HS-5 (cell line): ENCODE measurements at regions not wholly inside any gene's neighbourhood (a gene's known extent, or its start where the extent isn't known, plus 50 kb on each side); places are given as distances from the start of the nearest gene placed in this dataset.
A peak's percentile ranks its signal among the peaks of the same experiment; 100 is the strongest.
"Not testable (repeated sequence)": the region's sequence is repeated elsewhere in the genome, so short reads cannot be mapped to it uniquely, and the experiment has no call there.

Experiments used
- DNase-seq: peaks from one replicate; pipeline ENCODE4 v3.0.0-alpha.2; 2012; ENCODE audit warnings: low read depth

DNA sequence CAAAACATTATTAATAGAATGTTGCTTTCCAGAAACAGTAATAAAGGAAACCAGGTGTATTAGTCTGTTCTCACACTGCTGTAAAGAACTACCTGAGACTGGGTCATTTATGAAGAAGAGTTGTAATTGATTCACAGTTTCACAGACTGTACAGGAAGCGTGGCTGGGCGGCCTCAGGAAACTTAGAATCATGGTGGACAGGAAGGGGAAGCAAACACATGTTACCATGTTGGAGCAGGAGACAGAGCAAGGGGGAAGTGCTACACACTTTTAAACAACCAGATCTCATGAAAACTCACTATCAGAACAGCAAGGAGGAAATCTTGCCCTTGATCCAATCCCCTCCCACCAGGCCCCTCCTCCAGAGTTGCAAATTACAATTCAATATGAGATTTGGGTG, 815.8 kb downstream of the TRIML1 start:
- no peak for DNase-seq

- no peak for DNase-seq
Measured at GRCh38 chr4:188956566-188956965, 817.3 kb downstream of the TRIML1 start.

DNA sequence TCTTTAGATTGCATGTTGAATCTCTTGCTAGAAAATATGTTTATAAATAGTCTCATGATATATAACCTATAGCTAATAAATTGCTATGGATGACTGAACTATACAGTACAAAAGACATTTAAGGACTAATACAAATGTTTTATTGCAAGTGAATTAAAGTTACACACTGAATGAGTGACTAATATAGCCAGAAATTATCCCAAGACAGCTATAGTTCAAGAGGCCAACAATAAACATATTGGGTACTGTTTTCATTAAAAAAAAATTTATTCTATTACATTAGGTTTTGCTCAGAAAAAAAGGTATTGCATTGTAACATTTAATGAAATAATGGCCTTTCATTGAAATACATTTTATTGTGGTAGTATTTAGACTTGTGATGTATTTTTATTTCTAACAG, 819.1 kb downstream of the TRIML1 start:
- DNase-seq: no peak

DNA sequence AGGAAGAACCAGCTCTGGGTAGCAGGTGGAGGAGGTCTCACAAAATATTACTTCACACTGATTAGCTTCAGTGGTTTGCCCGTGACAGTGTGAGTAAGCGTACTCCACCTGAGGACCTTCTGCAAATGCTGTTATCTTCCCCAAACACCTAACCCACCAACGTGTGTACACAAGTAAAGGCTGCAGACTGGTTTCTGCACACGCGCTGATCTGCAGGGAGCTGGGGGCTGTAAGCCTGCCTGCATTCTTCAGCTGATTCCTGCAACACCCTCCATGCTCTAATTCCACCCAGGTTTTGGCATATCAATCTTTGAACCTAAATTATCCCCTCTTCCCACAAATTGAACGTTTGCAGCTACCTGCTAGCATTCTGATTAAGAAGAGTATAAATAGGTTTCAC, 820.2 kb downstream of the TRIML1 start:
- DNase-seq: no peak

GRCh38 chr4:188960411-188961093, 821.3 kb downstream of the TRIML1 start:
- peak; percentile 14 for DNase-seq

- DNase-seq: no peak
Measured at GRCh38 chr4:188971125-188971524, 831.9 kb downstream of the TRIML1 start.

DNA sequence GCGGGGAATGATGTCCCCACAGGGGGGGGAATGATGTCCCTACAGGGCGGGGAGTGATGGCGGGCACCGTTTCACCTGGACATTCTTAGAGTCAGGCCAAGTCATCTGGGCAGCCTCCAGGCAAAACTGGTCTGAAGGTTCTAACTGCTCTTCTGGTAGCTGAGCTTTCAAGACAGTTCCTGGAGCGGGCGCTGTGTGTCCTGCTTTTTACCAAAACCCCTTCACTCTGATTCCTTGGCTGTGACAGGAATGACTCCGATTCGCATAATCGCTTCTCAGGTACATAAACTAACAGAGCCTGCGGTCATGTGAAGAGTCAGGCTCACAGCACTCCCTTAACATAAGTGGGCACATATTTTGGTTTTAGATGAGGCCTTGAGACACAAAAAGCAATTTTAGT, 836.0 kb downstream of the TRIML1 start:
- DNase-seq: no peak

DNA sequence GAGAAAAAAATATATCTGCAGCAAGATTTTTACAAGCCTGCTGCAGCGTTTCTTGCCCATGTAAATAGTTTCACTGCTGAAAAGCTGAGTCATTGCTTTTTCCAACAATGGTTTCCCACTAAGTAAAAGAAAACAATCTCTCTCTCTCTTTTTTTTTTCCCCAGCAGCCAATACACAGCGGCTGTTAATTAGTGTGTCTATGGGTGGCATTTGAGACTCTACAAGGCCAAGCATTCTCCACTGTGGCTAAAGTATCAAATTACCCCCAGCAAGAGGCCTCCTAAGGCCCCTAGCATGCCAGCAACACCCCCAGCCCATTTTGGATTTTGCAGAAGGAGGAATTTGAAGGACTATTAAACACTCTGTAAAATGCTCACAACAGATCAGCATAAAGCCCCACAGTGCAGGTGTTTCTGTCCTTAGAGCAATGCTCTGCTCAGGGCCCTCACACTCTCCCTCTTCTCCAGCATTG, 837.4 kb downstream of the TRIML1 start:
- no peak for DNase-seq

GRCh38 chr4:188977232-188977631, 838.0 kb downstream of the TRIML1 start:
- DNase-seq: not testable (repeated sequence)

- no peak for DNase-seq
Measured at GRCh38 chr4:188984518-188984917, 845.3 kb downstream of the TRIML1 start.

DNA sequence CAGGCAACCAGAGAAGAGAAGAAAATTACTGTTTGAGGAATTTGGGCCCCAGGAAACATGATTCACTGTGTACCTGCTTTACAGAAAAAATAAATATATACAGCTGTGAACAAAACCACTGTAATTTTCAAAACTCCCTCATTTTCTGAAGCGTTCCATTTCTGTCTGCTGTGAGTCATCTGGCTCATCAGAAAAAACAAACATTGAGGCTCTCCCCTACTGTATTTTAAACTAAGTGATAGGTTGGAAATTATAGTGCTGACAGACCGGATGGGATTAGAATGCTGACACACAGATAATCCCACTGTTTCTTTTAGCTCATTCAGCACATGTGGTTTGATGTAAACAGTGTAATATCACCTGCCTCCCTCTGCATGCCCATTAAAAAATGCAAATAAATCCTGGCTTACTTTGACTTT, 847.0 kb downstream of the TRIML1 start:
- DNase-seq: peak; percentile 76

GRCh38 chr4:188987011-188987410, 847.8 kb downstream of the TRIML1 start:
- no peak for DNase-seq

DNA sequence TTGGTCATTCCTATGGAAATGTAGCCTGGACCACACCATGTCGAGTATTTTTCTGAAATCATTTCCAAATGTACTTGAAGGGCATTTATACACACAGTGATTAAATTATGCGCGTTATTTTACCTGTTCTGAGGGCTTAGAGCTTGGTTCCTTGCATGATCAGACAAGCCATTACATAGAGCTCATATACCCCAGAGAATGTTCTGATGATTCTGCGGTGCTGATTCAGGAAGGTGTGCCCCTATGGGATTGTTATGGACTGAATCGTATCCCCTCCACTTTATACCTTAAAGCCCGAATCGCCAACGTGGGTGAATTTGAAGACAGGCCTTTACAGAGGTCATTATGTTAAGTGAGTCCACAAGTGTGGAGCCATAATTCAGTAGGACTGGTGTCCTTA, 848.9 kb downstream of the TRIML1 start:
- DNase-seq: no peak

DNA sequence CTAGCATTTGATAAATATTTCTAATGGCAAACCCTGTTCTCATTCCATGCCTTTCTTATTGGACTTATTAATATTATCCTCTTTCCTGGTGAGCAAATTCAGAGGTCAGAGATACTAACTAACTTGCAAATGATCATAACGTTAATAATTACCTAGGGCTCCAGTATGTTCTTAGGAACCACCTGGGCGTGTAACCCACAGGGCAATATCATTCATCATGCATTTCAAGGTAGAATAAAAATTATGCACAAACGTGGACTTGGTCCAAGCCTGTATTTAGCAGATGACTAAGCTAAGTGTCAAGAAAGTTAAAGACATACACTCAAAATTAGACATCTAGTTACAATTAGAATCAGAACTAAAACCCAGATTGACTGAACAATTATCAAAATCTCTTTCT, 850.1 kb downstream of the TRIML1 start:
- no peak for DNase-seq

DNA sequence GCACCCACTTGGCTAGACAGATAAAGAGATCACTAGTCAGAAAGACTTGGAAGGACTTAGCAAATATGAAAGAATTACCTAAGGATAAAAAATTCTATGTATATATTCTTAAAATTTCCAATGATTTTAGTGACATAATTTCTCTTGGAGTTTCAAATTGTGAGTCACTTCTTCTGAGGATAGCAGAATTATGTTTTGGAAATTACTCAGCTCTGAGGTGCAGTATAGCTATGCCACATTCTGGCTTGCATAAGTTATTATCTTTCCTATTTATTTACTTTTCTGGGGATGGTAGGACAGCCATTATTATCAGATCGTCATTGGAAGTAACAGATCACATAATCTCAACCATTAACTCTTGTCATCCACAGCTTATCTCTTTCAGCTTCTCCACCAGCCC, 853.5 kb downstream of the TRIML1 start:
- DNase-seq: peak; percentile 32

DNA sequence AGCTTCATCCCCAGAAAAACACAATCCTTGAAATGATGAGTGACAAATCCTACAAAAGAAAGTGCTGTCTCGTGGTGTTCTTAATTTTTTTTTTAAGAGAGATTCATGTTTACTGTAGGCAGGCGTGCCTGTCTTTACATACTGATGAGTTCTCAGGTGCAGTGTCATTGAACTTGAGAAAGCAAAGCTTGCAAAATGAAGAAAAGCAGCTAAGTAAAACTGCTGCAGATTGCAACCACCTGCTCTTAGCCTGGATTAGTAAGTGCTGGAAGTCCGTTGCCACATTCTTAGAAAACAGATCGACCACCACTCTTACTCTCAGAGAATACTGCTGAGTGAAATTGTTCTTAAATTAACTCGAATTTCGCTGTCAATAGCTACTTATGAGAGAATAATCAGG, 854.6 kb downstream of the TRIML1 start:
- DNase-seq: no peak

- DNase-seq: no peak
Measured at GRCh38 chr4:189001283-189001970, 862.2 kb downstream of the TRIML1 start.

GRCh38 chr4:189001971-189002450, 862.8 kb downstream of the TRIML1 start:
- no peak for DNase-seq

- no peak for DNase-seq
Measured at GRCh38 chr4:189002475-189002874, 863.2 kb downstream of the TRIML1 start.

GRCh38 chr4:189010452-189011217, 871.4 kb downstream of the TRIML1 start:
- not testable (repeated sequence) for DNase-seq

- DNase-seq: no peak
Measured at GRCh38 chr4:189021831-189022230, 882.6 kb downstream of the TRIML1 start.

DNA sequence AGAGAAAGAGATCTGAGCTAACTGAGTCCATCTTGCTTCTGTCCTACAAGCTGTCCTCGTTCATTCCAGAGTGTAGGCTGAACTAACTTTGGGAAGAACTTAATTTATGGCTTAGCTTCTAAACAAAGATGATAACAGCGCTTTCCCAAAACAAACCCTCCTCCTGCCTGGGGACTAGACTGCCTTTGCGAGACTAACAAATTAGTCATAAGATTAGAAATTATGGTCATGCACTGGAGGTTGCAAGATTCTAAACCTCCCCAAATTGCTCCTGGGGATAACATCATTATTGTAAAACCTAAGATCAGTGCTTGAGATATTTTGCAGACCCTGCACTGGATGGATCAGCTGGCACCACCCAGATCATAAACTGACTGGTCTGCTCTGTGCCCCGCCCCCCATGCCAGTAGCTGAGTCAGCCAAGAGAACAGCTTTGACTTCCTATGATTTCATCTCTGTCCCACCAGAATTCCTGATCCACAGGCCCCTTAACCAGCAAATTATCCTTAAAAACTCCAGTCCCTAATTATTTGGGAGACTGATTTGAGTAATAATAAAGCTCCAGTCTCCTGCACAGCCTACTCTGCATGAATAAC, 883.3 kb downstream of the TRIML1 start:
- peak; percentile 25 for DNase-seq
